GM12878 (cell line): ENCODE measurements at regions not wholly inside any gene's neighbourhood (a gene's known extent, or its start where the extent isn't known, plus 50 kb on each side); places are given as distances from the start of the nearest gene placed in this dataset.

ENCODE experiments used
- ATAC-seq: fragments of 200-7000 bp; cut with Tn5 transposase; 3 replicates; pipeline ENCODE4 v1.9.1; 2020; ENCODE audit warnings: mild to moderate bottlenecking, moderate library complexity
- BruUV-seq: library from RNA; stranded (reverse); fragments of 400-500 nt; replicated peaks from 2 replicates; lab custom pipeline; 2021; lab: Mats Ljungman, UMichigan
- CTCF ChIA-PET: fragments of 300-600 bp; sonication (Branson Sonifier 250); formaldehyde crosslinking; extraction: SDS; loops from one replicate; lab custom pipeline; 2021; ENCODE audit warnings: inconsistent platforms; lab: Yijun Ruan, JAX
- POLR2A ChIA-PET: fragments of 350-600 bp; formaldehyde crosslinking; extraction: SDS; loops from one replicate; lab custom pipeline; 2021; ENCODE audit warnings: inconsistent platforms; lab: Charles Lee
- RAD21 ChIA-PET: fragments of 300-600 bp; sonication (Branson Sonifier 250); formaldehyde crosslinking; loops from one replicate; lab custom pipeline; 2023; ENCODE audit warnings: antibody characterized with exemption; ENCODE audit not compliant: unreplicated experiment; lab: Charles Lee
- SMC1A ChIA-PET: fragments of 300-600 bp; sonication (Branson Sonifier 250); formaldehyde crosslinking; loops from one replicate; lab custom pipeline; 2023; ENCODE audit not compliant: unreplicated experiment, uncharacterized antibody; lab: Charles Lee
- DNase-seq: peaks from one replicate; pipeline ENCODE4 v3.0.0-alpha.2; 2011; ENCODE audit warnings: low read depth, low spot score
- FAIRE-seq: peaks from 3 replicates; lab custom pipeline; 2011; peaks lifted over from hg19 to GRCh38; lab: Jason Lieb, UNC
- H2AFZ ChIP-seq: 2 replicates; pipeline ENCODE4 v1.6.0; 2011; ENCODE audit warnings: low read depth, low read length, control low read depth; ENCODE audit not compliant: control insufficient read depth
- H3K27ac ChIP-seq: 2 replicates; pipeline ENCODE4 v1.5.1; 2011; ENCODE audit warnings: control low read depth; ENCODE audit not compliant: control insufficient read depth, insufficient read depth
- H3K27me3 ChIP-seq, 2 experiments: replicated peaks in 1 of 2; 2 replicates each; pipeline versions ENCODE4 v1.6.0 to v1.6.1; 2011; ENCODE audit warnings: low read length in 1 of 2; ENCODE audit not compliant: control insufficient read depth in 2 of 2, insufficient read depth in 2 of 2
- H3K36me3 ChIP-seq, 2 experiments: 2 replicates each; pipeline ENCODE4 v1.5.1; 2011; ENCODE audit warnings: low read length in 1 of 2; ENCODE audit not compliant: control insufficient read depth in 2 of 2, insufficient read depth in 2 of 2
- H3K4me1 ChIP-seq: 2 replicates; pipeline ENCODE4 v1.6.1; 2011; ENCODE audit warnings: mild to moderate bottlenecking, low read length, moderate library complexity, mixed read lengths; ENCODE audit not compliant: control insufficient read depth, insufficient read depth
- H3K4me2 ChIP-seq: 2 replicates; pipeline ENCODE4 v1.6.0; 2011; ENCODE audit warnings: control low read depth; ENCODE audit not compliant: control insufficient read depth, insufficient read depth
- H3K4me3 ChIP-seq: fragments of 200-600 bp; sonication (generic); 2 replicates; pipeline ENCODE4 v1.5.1; 2016
- H3K79me2 ChIP-seq: 2 replicates; pipeline ENCODE4 v1.6.0; 2011; ENCODE audit warnings: low read length; ENCODE audit not compliant: control insufficient read depth, insufficient read depth
- H3K9ac ChIP-seq: 2 replicates; pipeline ENCODE4 v1.8.0; 2011; ENCODE audit warnings: low read length, control low read depth, mixed read lengths; ENCODE audit not compliant: control insufficient read depth, insufficient read depth
- H3K9me3 ChIP-seq: replicated peaks from 3 replicates; pipeline ENCODE4 v1.5.1; 2011; ENCODE audit warnings: mild to moderate bottlenecking, low read length; ENCODE audit not compliant: control insufficient read depth, insufficient read depth
- H4K20me1 ChIP-seq: 2 replicates; pipeline ENCODE4 v1.6.0; 2011; ENCODE audit not compliant: control insufficient read depth, insufficient read depth
- BMI1 ChIP-seq: fragments of 450-650 bp; IDR thresholded peaks from 2 replicates; pipeline ENCODE4 v1.6.1; 2016; ENCODE audit warnings: mild to moderate bottlenecking, moderate library complexity, borderline replicate concordance
- E2F4 ChIP-seq: IDR thresholded peaks from 2 replicates; pipeline ENCODE4 v1.6.1; 2012; ENCODE audit warnings: low read depth, low read length, improper control_type of control experiment
- EED ChIP-seq: sonication (generic); IDR thresholded peaks from 2 replicates; pipeline ENCODE4 v1.6.1; 2016; ENCODE audit warnings: antibody characterized with exemption, low read depth
- ESRRA ChIP-seq: IDR thresholded peaks from 2 replicates; pipeline ENCODE4 v1.6.1; 2012; ENCODE audit warnings: mild to moderate bottlenecking, low read length, improper control_type of control experiment
- ETV6 ChIP-seq, 2 experiments: fragments of 450-650 bp in 1 of 2; IDR thresholded peaks in 1 of 2; conservative IDR thresholded peaks in 1 of 2; 2 replicates each; pipeline ENCODE4 v1.6.1; 2014; ENCODE audit warnings: antibody characterized with exemption in 1 of 2, borderline replicate concordance in 1 of 2, low read depth in 1 of 2, mild to moderate bottlenecking in 1 of 2, moderate library complexity in 1 of 2
- JUNB ChIP-seq: IDR thresholded peaks from 2 replicates; pipeline ENCODE4 v1.6.1; 2016; ENCODE audit warnings: antibody characterized with exemption, mild to moderate bottlenecking
- KDM1A ChIP-seq: fragments of 200-600 bp; sonication (generic); IDR thresholded peaks from 2 replicates; pipeline ENCODE4 v1.6.1; 2016; ENCODE audit warnings: borderline replicate concordance
- NBN ChIP-seq: fragments of 450-650 bp; IDR thresholded peaks from 2 replicates; pipeline ENCODE4 v1.6.1; 2016
- NFYB ChIP-seq: IDR thresholded peaks from 2 replicates; pipeline ENCODE4 v1.6.1; 2011; ENCODE audit warnings: low read depth, mild to moderate bottlenecking, low read length, improper control_type of control experiment, moderate library complexity; ENCODE audit not compliant: insufficient read depth
- PKNOX1 ChIP-seq: fragments of 450-650 bp; IDR thresholded peaks from 2 replicates; pipeline ENCODE4 v1.6.1; 2016; ENCODE audit warnings: mild to moderate bottlenecking
- RB1 ChIP-seq: fragments of 450-650 bp; formaldehyde crosslinking; IDR thresholded peaks from 2 replicates; pipeline ENCODE4 v1.6.1; 2017; ENCODE audit warnings: mild to moderate bottlenecking, borderline replicate concordance
- SMAD5 ChIP-seq: IDR thresholded peaks from 2 replicates; pipeline ENCODE4 v1.6.1; 2016; ENCODE audit warnings: antibody characterized with exemption, low read depth
- SPI1 ChIP-seq: IDR thresholded peaks from 2 replicates; pipeline ENCODE4 v1.6.1; 2011; ENCODE audit warnings: low read depth, mild to moderate bottlenecking, low read length, moderate library complexity, borderline replicate concordance; ENCODE audit not compliant: insufficient read depth
- SREBF2 ChIP-seq: IDR thresholded peaks from 2 replicates; pipeline ENCODE4 v1.6.1; 2012; ENCODE audit warnings: mild to moderate bottlenecking, low read length
- TBL1XR1 ChIP-seq: IDR thresholded peaks from 2 replicates; pipeline ENCODE4 v1.6.1; 2012; ENCODE audit warnings: low read depth, low read length, improper control_type of control experiment
- TCF3 ChIP-seq: IDR thresholded peaks from 2 replicates; pipeline ENCODE4 v1.6.1; 2012; ENCODE audit warnings: low read depth, mild to moderate bottlenecking, low read length, borderline replicate concordance; ENCODE audit not compliant: insufficient read depth
- TCF7 ChIP-seq: IDR thresholded peaks from 2 replicates; pipeline ENCODE4 v1.6.1; 2014; ENCODE audit warnings: antibody characterized with exemption, borderline replicate concordance
- YBX1 ChIP-seq: fragments of 450-650 bp; IDR thresholded peaks from 2 replicates; pipeline ENCODE4 v1.6.1; 2016; ENCODE audit warnings: antibody characterized with exemption
- ZNF274 ChIP-seq: IDR thresholded peaks from one replicate; pipeline ENCODE4 v1.8.0; 2011; ENCODE audit not compliant: insufficient read length, insufficient read depth
- ZNF384 ChIP-seq: IDR thresholded peaks from 2 replicates; pipeline ENCODE4 v1.6.1; 2012; ENCODE audit warnings: low read depth, mild to moderate bottlenecking, low read length, improper control_type of control experiment, borderline replicate concordance
- WGBS: methylation state at CpG from one replicate; pipeline ENCODE4 v1.1.6; 2016; ENCODE audit warnings: low lambda C conversion rate; ENCODE audit not compliant: insufficient replicate concordance, insufficient coverage; ENCODE audit errors: missing lambda C conversion rate; 5-methylcytosine and 5-hydroxymethylcytosine counted together
- in situ Hi-C: fragments of 300-500 bp; cut with MboI; formaldehyde crosslinking; loops from 9 replicates; pipeline ENCODE4 v1.14.3; 2018; ENCODE audit warnings: mixed read lengths
- intact Hi-C: fragments of 100-400 bp; cut with micrococcal nuclease; formaldehyde crosslinking; loops from one replicate; pipeline ENCODE4 v1.14.2; 2022; ENCODE audit not compliant: unreplicated experiment
- TF ChIP-seq, protein P1 (sequence below): IDR thresholded peaks from 2 replicates; pipeline ENCODE4 v1.6.1; 2012; ENCODE audit warnings: low read length, inconsistent platforms
- TF ChIP-seq, protein P2 (sequence below): IDR thresholded peaks from 2 replicates; pipeline ENCODE4 v1.6.1; 2011; ENCODE audit warnings: mild to moderate bottlenecking, low read depth, low read length, moderate library complexity; ENCODE audit not compliant: insufficient replicate concordance

DNA sequence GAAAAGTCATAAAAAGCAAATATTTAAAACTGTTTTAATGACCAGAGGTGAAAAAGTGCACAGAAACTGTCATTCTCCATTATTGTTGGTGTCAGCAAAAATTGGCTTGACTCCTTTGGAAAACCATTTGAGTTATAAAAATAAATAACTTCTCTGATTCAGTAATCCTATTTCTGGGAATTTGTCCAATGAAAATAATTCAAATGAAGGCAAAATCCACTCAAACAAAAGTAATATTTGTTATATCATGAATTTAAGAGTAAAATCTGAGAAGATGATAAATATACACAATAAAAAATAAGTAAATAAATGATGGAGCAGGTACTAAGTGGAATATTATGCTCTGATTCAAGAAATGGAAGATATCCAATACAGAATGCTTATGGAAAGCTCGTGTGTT, 326.6 kb upstream of the KLF6 start (continued):
- TF ChIP-seq, protein P1, sequence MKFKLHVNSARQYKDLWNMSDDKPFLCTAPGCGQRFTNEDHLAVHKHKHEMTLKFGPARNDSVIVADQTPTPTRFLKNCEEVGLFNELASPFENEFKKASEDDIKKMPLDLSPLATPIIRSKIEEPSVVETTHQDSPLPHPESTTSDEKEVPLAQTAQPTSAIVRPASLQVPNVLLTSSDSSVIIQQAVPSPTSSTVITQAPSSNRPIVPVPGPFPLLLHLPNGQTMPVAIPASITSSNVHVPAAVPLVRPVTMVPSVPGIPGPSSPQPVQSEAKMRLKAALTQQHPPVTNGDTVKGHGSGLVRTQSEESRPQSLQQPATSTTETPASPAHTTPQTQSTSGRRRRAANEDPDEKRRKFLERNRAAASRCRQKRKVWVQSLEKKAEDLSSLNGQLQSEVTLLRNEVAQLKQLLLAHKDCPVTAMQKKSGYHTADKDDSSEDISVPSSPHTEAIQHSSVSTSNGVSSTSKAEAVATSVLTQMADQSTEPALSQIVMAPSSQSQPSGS, result no peak
- TF ChIP-seq ZNF274, result no peak
- no peak for TF ChIP-seq RB1
- TF ChIP-seq E2F4, result no peak
- no peak for TF ChIP-seq SPI1
- TF ChIP-seq, all 136 proteins: peak for 0

GRCh38 chr10:4109469-4109868, 324.5 kb upstream of the KLF6 start:
- POLR2A ChIA-PET, result no interaction called here
- no peak overlapping the region for H3K27ac ChIP-seq
- TF ChIP-seq TCF7 (no peak), ESRRA (no peak), EED (no peak), ETV6 (conservative IDR thresholded peaks at IDR 0.05 in 1 of 2, IDR thresholded peaks at IDR 0.05 in 1 of 2; ENCODE audit: borderline replicate concordance in 1 of 2, low read depth in 1 of 2) (no peak), SMAD5 (no peak), PKNOX1 (no peak), SREBF2 (no peak), KDM1A (no peak), YBX1 (no peak), NBN (no peak), NFYB (no peak), TBL1XR1 (no peak), BMI1 (no peak), TCF3 (no peak), ZNF384 (no peak), JUNB (no peak)
- TF ChIP-seq, protein P2, sequence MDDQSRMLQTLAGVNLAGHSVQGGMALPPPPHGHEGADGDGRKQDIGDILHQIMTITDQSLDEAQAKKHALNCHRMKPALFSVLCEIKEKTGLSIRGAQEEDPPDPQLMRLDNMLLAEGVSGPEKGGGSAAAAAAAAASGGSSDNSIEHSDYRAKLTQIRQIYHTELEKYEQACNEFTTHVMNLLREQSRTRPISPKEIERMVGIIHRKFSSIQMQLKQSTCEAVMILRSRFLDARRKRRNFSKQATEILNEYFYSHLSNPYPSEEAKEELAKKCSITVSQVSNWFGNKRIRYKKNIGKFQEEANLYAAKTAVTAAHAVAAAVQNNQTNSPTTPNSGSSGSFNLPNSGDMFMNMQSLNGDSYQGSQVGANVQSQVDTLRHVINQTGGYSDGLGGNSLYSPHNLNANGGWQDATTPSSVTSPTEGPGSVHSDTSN, result no peak

More at GRCh38 chr10:4109469-4109868, 324.5 kb upstream of the KLF6 start:
- no peak overlapping the region for H3K4me3 ChIP-seq
- BruUV-seq, result no TSS peak
- CTCF ChIA-PET, result no interaction called here
- no peaks in the 10 kb centered on the region for H3K4me1 ChIP-seq
- FAIRE-seq (peak; percentile 62), DNase-seq (no peak), ATAC-seq (no peak)
- H4K20me1 ChIP-seq, result no peaks in the 10 kb centered on the region
- H3K4me2 ChIP-seq, result no peak overlapping the region
- intact Hi-C loops, result no loop called here
- H2AFZ ChIP-seq, result no peak overlapping the region
- H3K9ac ChIP-seq, result no peak overlapping the region
- no peaks in the 10 kb centered on the region for H3K36me3 ChIP-seq
- H3K9me3 ChIP-seq, result no peaks in the 10 kb centered on the region
- no peaks in the 10 kb centered on the region for H3K79me2 ChIP-seq
- RAD21 ChIA-PET, result interaction anchor here (0.8 kb wide), 1 partner anchor 75 kb away, joined by 3 read pairs; no protein-coding TSS in a partner anchor
- no peaks in the 10 kb centered on the region; a peak in 1 of 4 replicates for H3K27me3 ChIP-seq
- SMC1A ChIA-PET, result interaction anchor here (1.0 kb wide), 1 partner anchor 96 kb away, joined by 4 read pairs; no protein-coding TSS in a partner anchor
- in situ Hi-C loops, result no loop called here
- WGBS, result 59% methylated on average over 3 of the region's 3 CpGs
